HEK293 (cell line): ENCODE measurements at regions not wholly inside any gene's neighbourhood (a gene's known extent, or its start where the extent isn't known, plus 50 kb on each side); places are given as distances from the start of the nearest gene placed in this dataset.

Source experiments
- YY1 ChIP-seq: fragments of 450-650 bp; formaldehyde crosslinking; IDR thresholded peaks from 2 replicates; pipeline ENCODE4 v1.5.1; 2018; ENCODE audit warnings: missing biosample characterization, missing genetic modification characterization
- ZNF132 ChIP-seq: fragments of 450-650 bp; formaldehyde crosslinking; IDR thresholded peaks from 2 replicates; pipeline ENCODE4 v1.5.1; 2017; ENCODE audit warnings: missing biosample characterization, missing genetic modification characterization, borderline replicate concordance

DNA sequence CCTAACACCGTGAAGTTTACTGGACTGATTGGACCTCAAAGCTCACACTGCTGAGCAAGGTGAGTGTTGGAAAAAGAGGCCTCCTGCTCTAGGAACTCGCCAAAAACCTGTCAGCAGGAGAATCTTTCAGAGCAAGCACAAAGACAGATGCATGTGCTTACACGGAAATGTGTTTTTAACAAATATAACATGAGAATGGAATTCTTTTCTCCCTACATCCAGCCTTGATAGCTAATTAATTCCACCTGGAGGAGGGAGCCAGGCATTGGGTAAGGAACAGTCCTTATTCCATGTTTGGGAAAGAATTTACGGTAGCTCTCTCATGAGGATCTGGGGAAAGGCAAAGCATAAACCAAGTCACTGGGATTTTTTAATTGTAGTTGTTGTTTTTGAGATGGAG is 98.8 kb downstream of the KLF4 start:
- TF ChIP-seq ZNF132 (tag by site-specific recombination) = no peak
- no peak for TF ChIP-seq YY1 (tag by site-specific recombination)
